Activated T-helper 9 cell treated with anti-CD3 and anti-CD28 coated beads, Interleukin-2, amount 50 U/mL, for 16 hours (primary cell): ENCODE measurements at regions not wholly inside any gene's neighbourhood (a gene's known extent, or its start where the extent isn't known, plus 50 kb on each side); places are given as distances from the start of the nearest gene placed in this dataset.
"Not testable (repeated sequence)": the region's sequence is repeated elsewhere in the genome, so short reads cannot be mapped to it uniquely, and the experiment has no call there.

ENCODE experiments used
- DNase-seq: peaks from one replicate; pipeline ENCODE4 v3.0.0-alpha.2; 2020; ENCODE audit warnings: low read depth

DNA sequence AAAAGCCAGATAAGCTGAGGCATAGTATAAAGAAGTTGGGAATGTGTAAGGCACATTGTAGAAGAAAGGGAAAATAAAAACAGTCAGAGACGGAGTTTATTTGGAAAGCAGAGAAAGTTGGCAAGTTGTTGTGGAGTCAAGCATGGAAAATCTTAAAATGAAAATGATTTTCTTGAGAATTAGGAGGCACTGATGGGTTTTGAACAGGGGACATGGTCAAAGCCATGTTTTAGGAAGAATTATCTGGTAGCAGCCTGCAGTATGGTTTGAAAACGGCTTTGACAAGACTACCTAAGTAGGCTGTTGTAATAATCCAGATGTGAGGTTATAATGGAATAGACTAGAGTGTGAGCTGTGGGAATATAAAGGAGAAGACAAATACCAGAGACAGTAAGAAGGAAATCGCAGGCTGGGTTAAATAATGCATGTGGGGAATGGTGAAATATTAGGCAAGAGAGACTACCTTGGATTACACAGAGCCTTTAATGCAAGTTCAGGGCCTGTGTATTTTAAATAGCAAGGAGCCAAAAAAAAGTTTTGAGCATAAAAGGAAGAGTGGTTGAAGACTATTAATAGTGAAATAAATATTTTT, 130.4 kb upstream of the MEOX2 start:
- no peak for DNase-seq

DNA sequence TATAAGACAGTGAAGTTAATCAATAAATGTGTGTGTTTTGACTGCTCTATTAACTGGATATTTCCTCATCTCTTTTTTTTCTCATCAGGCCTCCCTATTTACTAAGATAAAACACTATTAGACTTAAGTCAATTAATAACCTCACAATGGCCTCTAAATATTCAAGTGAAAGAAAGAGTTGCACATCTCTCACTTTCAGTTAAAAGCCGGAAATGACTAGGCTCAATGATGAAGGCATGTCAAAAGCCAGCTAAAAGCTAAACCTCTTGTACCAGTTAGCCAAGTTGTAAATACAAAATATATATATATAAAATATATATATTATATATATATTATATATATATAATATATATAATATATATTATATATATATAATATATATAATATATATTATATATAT, 127.0 kb upstream of the MEOX2 start:
- DNase-seq = no peak

- DNase-seq = not testable (repeated sequence)
These were observed 123.9 kb upstream of the MEOX2 start for GRCh38 chr7:15810383-15810782.

GRCh38 chr7:15809936-15810335, 123.5 kb upstream of the MEOX2 start:
- not testable (repeated sequence) for DNase-seq

DNA sequence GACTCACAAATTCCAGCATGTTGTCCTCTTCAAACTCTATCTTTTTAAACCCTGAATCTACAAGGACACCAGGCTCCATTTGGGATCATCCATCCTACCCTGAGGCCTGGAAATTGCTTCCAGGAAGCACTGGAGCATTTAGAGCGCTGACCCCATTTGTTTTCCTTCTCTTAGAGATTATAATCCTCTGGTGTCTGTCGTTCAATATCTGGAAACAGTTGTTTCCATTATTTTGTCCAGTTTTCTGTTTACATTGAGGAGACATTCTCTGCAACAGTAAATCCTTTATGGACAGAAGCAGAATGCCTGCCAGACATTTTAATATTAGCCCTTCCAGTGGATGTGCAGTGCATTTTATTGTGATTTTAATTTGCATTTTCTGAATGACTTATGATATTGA, 119.4 kb upstream of the MEOX2 start:
- no peak for DNase-seq

GRCh38 chr7:15802425-15802824, 115.9 kb upstream of the MEOX2 start:
- no peak for DNase-seq

GRCh38 chr7:15801551-15801950, 115.1 kb upstream of the MEOX2 start:
- no peak for DNase-seq

DNA sequence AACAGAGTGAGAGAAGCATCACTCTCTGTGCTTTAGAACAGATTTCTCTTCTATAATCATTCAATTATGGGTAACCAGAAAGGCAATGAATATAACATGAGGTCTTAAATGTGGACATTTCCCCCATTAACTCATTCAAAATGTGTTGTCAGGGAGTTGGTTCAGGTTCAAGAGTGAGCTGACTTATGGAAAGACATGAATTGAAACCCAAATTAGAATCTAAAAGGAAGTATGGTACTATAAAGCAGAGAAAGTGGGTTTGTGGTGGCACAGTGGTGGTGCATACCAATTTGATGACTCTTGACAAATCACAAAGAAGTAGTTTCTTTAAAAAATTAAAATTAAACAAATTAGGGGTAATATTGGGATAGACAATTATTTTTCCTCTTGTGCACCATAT, 114.6 kb upstream of the MEOX2 start:
- no peak for DNase-seq

- no peak for DNase-seq
These were observed 111.6 kb upstream of the MEOX2 start for GRCh38 chr7:15798081-15798480.

- no peak for DNase-seq
These were observed 108.9 kb upstream of the MEOX2 start for GRCh38 chr7:15795393-15795792.

- no peak for DNase-seq
These were observed 108.3 kb upstream of the MEOX2 start for GRCh38 chr7:15794801-15795200.

DNA sequence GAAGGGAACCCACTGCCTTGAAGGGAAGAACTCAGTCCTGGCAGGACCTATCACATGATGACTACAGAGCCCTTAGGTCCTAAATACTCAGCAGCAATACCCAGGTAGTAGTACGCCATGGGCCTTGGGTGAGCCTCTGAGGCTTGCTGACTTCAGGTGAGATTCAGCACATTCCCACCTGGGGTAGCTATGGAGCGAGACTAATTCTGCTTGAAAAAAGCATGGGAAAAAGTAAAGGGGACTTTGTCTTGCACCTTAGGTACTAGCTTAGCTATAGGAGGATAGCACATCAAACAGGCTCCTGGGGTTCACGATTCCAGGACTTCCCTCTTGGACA, 98.2 kb upstream of the MEOX2 start:
- DNase-seq = no peak

DNA sequence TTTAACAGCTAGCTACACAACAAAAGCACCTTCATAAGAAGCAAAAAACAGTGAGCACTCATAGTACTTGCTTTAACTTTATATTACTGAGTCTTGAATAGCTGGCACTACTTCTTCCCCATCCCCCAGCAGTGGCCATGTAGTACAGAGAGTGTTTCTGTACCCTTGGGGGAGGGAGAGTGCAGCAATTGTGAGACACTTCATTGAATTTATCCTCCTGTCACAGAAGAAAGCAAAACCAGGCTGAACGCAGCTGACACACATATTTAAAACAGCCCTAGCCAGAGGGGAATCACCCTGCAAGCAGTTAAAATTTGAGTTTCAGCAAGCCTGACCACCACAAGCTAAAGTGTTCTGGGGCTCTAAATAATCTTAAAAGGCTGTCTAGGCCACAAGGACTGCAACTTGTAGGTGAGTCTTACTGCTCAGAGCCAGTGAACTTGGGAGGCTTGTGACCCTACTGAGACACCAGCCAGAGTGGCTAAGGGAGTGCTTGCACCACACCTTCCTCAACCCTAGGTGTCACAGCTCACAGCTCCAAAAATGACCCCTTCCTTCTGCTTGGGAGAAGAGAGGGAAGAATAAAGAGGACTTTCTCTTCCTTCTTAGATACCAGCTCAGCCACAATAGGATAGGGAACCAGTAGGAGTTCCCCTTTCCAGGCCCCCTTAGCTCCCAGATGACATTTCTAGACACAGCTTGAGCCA, 97.7 kb upstream of the MEOX2 start:
- DNase-seq = no peak

GRCh38 chr7:15782656-15783055, 96.2 kb upstream of the MEOX2 start:
- no peak for DNase-seq

GRCh38 chr7:15781944-15782343, 95.5 kb upstream of the MEOX2 start:
- no peak for DNase-seq

- DNase-seq = no peak
These were observed 93.8 kb upstream of the MEOX2 start for GRCh38 chr7:15780271-15780670.

- no peak for DNase-seq
These were observed 91.7 kb upstream of the MEOX2 start for GRCh38 chr7:15778191-15778590.

DNA sequence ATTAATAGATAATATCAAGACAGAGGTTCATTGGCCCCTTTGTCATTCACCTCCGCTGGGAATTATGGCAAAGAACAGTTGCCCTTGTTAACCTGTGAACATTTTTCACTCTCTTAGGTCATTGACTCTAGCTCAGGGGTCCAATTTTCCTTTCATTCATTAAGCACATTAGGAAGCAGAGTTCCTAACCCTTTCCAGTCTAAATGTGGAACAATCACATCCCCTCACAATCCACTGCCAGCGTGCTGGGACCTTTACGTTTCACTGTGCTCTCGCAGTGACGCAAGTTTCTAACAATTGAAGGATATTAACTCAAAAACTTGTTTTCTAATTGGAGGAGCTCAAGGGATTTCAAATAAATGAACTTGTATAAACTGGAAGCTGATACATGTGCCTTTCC, 79.3 kb upstream of the MEOX2 start:
- DNase-seq = no peak

DNA sequence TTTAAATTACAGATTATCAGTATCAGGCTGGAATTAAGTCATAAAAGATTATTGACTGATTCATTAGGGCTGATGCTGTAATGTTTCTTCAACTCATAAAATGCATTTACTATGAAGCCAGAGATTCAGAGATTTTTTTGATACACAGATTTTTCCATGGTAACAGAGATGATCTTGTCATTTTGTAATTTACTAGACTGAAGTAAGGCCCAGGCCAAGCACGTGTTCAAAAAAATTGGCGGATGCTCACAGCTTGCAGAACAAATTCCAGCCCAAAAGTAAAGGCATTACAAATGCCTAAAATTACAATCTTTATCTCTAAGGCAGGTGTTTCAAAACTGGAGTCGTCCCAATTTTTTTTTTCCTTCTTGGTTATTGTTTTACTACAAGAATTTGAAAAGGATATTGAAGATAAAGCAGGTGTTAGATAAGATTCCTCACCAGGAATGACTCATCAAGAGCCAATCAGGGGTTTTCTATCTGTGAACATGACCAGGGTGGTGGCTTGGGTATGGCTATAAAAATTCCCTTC, 78.4 kb upstream of the MEOX2 start:
- no peak for DNase-seq

GRCh38 chr7:15764010-15764409, 77.5 kb upstream of the MEOX2 start:
- DNase-seq = no peak

GRCh38 chr7:15757041-15758000, 70.8 kb upstream of the MEOX2 start:
- no peak for DNase-seq

DNA sequence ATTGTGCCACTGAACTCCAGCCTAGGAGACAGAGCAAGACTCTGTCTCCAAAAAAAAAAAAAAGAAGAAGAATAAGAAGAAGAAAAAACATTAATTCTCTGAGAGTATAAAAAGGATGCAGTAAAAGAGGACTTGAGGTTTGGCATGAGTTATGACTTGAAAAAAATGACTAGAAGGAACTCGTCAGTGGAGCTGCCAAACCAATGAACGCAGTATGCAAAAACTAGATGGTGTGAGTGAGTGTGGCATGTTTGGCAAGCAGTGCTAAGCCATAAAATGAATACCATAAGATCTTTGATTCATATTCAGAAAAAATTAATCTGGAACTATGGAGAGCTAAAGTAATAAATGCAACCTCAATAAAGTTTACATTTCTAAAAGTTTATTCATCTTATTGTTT, 68.6 kb upstream of the MEOX2 start:
- DNase-seq = no peak
